H1 (cell line): ENCODE measurements at regions not wholly inside any gene's neighbourhood (a gene's known extent, or its start where the extent isn't known, plus 50 kb on each side); places are given as distances from the start of the nearest gene placed in this dataset.

ENCODE experiments used
- CTCF ChIA-PET: fragments of 300-600 bp; sonication (Branson Sonifier 250); formaldehyde crosslinking; loops from one replicate; lab custom pipeline; 2021; ENCODE audit not compliant: partially characterized antibody; lab: Charles Lee
- POLR2A ChIA-PET: fragments of 300-600 bp; sonication (Branson Sonifier 250); formaldehyde crosslinking; loops from one replicate; lab custom pipeline; 2021; ENCODE audit warnings: inconsistent platforms; ENCODE audit not compliant: partially characterized antibody; lab: Charles Lee
- DNase-seq, 2 experiments: peaks; one replicate each; pipeline versions ENCODE4 v3.0.0 to v3.0.0-alpha.2; 2010 to 2022; ENCODE audit warnings: low spot score in 2 of 2, low read depth in 1 of 2, mixed read lengths in 1 of 2
- FAIRE-seq: peaks from 2 replicates; lab custom pipeline; 2011; peaks lifted over from hg19 to GRCh38; lab: Jason Lieb, UNC
- H2AFZ ChIP-seq: 2 replicates; pipeline ENCODE4 v1.8.1; 2012; ENCODE audit warnings: low read length, inconsistent platforms
- H2AK5ac ChIP-seq: 2 replicates; pipeline ENCODE4 v1.6.1; 2013; ENCODE audit warnings: low read depth, low read length
- H2BK120ac ChIP-seq: replicated peaks from 2 replicates; pipeline ENCODE3; 2013; ENCODE audit warnings: low read depth, low read length, inconsistent platforms
- H2BK12ac ChIP-seq: 2 replicates; pipeline ENCODE4 v1.6.1; 2013; ENCODE audit warnings: low read depth, low read length
- H2BK15ac ChIP-seq: 2 replicates; pipeline ENCODE4 v1.6.1; 2013; ENCODE audit warnings: low read length
- H2BK20ac ChIP-seq: 2 replicates; pipeline ENCODE4 v1.6.1; 2013; ENCODE audit warnings: low read length
- H2BK5ac ChIP-seq: 2 replicates; pipeline ENCODE4 v1.6.1; 2013; ENCODE audit warnings: low read depth, low read length
- H3K14ac ChIP-seq: 2 replicates; pipeline ENCODE4 v1.6.1; 2013; ENCODE audit warnings: inconsistent platforms; ENCODE audit not compliant: insufficient read length
- H3K18ac ChIP-seq: 2 replicates; pipeline ENCODE4 v1.6.1; 2013; ENCODE audit warnings: low read length; ENCODE audit errors: extremely low read depth
- H3K23ac ChIP-seq: 2 replicates; pipeline ENCODE4 v1.6.1; 2013; ENCODE audit warnings: inconsistent platforms; ENCODE audit not compliant: insufficient read length
- H3K23me2 ChIP-seq: 2 replicates; pipeline ENCODE4 v1.6.1; 2013; ENCODE audit warnings: low read depth, low read length
- H3K27ac ChIP-seq: 2 replicates; pipeline ENCODE4 v1.6.1; 2011; ENCODE audit warnings: low read depth, low read length, inconsistent platforms
- H3K27me3 ChIP-seq, 4 experiments: replicated peaks in 1 of 4; 1 replicate in 1 of 4; 2 replicates in 3 of 4; pipeline versions ENCODE4 v1.6.1 to v1.8.1; 2011 to 2013; ENCODE audit warnings: low read length in 3 of 4, mild to moderate bottlenecking in 3 of 4, inconsistent platforms in 2 of 4, mixed read lengths in 2 of 4, moderate library complexity in 1 of 4; ENCODE audit not compliant: control insufficient read depth in 3 of 4, insufficient read depth in 3 of 4; ENCODE audit errors: extremely low read depth in 1 of 4
- H3K36me3 ChIP-seq, 4 experiments: 2 replicates each; pipeline versions ENCODE4 v1.6.1 to v1.8.1; 2011 to 2013; ENCODE audit warnings: mild to moderate bottlenecking in 4 of 4, low read length in 3 of 4, moderate library complexity in 2 of 4, control low read depth in 1 of 4, inconsistent platforms in 1 of 4; ENCODE audit not compliant: insufficient read depth in 4 of 4, control insufficient read depth in 2 of 4
- H3K4ac ChIP-seq: replicated peaks from 2 replicates; pipeline ENCODE3; 2013; ENCODE audit warnings: low read length, low read depth, mixed read lengths, inconsistent platforms; ENCODE audit not compliant: insufficient read length
- H3K4me1 ChIP-seq, 4 experiments: replicated peaks in 1 of 4; 1 replicate in 1 of 4; 2 replicates in 3 of 4; pipeline versions ENCODE4 v1.6.1 to v1.8.1; 2011 to 2013; ENCODE audit warnings: low read length in 3 of 4, inconsistent platforms in 2 of 4, mixed read lengths in 1 of 4; ENCODE audit not compliant: insufficient read depth in 4 of 4, control insufficient read depth in 3 of 4
- H3K4me2 ChIP-seq, 2 experiments: 2 replicates each; pipeline versions ENCODE4 v1.6.1 to v1.8.1; 2011 to 2013; ENCODE audit warnings: low read depth in 2 of 2, low read length in 2 of 2, control low read depth in 1 of 2, inconsistent platforms in 1 of 2, mild to moderate bottlenecking in 1 of 2; ENCODE audit not compliant: insufficient read depth in 1 of 2
- H3K4me3 ChIP-seq, 4 experiments: fragments of 200-600, 300-600 bp in 1 of 4; sonication (generic), shearing (Covaris generic), sonication (Bioruptor Twin) in 1 of 4; 2 replicates each; pipeline versions ENCODE4 v1.5.1 to v1.8.1; 2011 to 2016; ENCODE audit warnings: low read length in 4 of 4, low read depth in 3 of 4, control low read depth in 2 of 4, inconsistent platforms in 2 of 4, mild to moderate bottlenecking in 2 of 4, mixed read lengths in 1 of 4, moderate library complexity in 1 of 4; ENCODE audit not compliant: insufficient read depth in 2 of 4; ENCODE audit errors: extremely low read depth in 1 of 4
- H3K56ac ChIP-seq: replicated peaks from 2 replicates; pipeline ENCODE3; 2013; ENCODE audit warnings: low read depth, mild to moderate bottlenecking, mixed read lengths, low read length, inconsistent platforms; ENCODE audit not compliant: insufficient read length
- H3K79me1 ChIP-seq: 2 replicates; pipeline ENCODE4 v1.6.1; 2013; ENCODE audit warnings: low read depth, low read length, control low read depth
- H3K79me2 ChIP-seq, 2 experiments: 2 replicates each; pipeline versions ENCODE4 v1.6.1 to v1.8.1; 2012 to 2013; ENCODE audit warnings: low read length in 2 of 2, mild to moderate bottlenecking in 2 of 2, inconsistent platforms in 1 of 2; ENCODE audit not compliant: insufficient read depth in 2 of 2, control insufficient read depth in 1 of 2
- H3K9ac ChIP-seq, 4 experiments: replicated peaks in 1 of 4; 1 replicate in 1 of 4; 2 replicates in 3 of 4; pipeline versions ENCODE4 v1.6.1 to v1.8.1; 2011 to 2013; ENCODE audit warnings: low read depth in 3 of 4, low read length in 3 of 4, control low read depth in 2 of 4, mild to moderate bottlenecking in 2 of 4, moderate library complexity in 2 of 4, inconsistent platforms in 1 of 4; ENCODE audit errors: extremely low read depth in 1 of 4
- H3K9me3 ChIP-seq, 2 experiments: 2 replicates each; pipeline versions ENCODE4 v1.6.1 to v1.8.1; 2012 to 2013; ENCODE audit warnings: mild to moderate bottlenecking in 2 of 2, moderate library complexity in 2 of 2, control low read depth in 1 of 2, inconsistent platforms in 1 of 2, low read depth in 1 of 2, low read length in 1 of 2, mixed read lengths in 1 of 2; ENCODE audit not compliant: insufficient read depth in 2 of 2
- H4K20me1 ChIP-seq, 2 experiments: replicated peaks in 1 of 2; 2 replicates each; pipeline versions ENCODE3 to v1.8.1; 2011 to 2013; ENCODE audit warnings: inconsistent platforms in 2 of 2, low read length in 2 of 2, mild to moderate bottlenecking in 1 of 2; ENCODE audit not compliant: insufficient read depth in 2 of 2, control insufficient read depth in 1 of 2
- H4K5ac ChIP-seq: 2 replicates; pipeline ENCODE4 v1.6.1; 2013; ENCODE audit warnings: low read length, low read depth, mixed read lengths, inconsistent platforms; ENCODE audit not compliant: insufficient read length
- H4K8ac ChIP-seq: 2 replicates; pipeline ENCODE4 v1.8.0; 2013; ENCODE audit warnings: mild to moderate bottlenecking, moderate library complexity, low read length, inconsistent platforms; ENCODE audit not compliant: insufficient read depth; ENCODE audit errors: extremely low read depth
- H4K91ac ChIP-seq: replicated peaks from 2 replicates; pipeline ENCODE3; 2013; ENCODE audit warnings: low read length, mixed read lengths, inconsistent platforms; ENCODE audit not compliant: insufficient read length
- ATF2 ChIP-seq: IDR thresholded peaks from 2 replicates; pipeline ENCODE4 v1.6.1; 2012; ENCODE audit warnings: low read length, inconsistent platforms
- KDM5A ChIP-seq: fragments of 200-600 bp; IDR thresholded peaks from 2 replicates; pipeline ENCODE4 v1.7.1; 2012; ENCODE audit warnings: mild to moderate bottlenecking, low read length, inconsistent platforms, mixed read lengths
- SP1 ChIP-seq: IDR thresholded peaks from 2 replicates; pipeline ENCODE4 v1.6.1; 2011; ENCODE audit warnings: low read depth, low read length
- SRF ChIP-seq: IDR thresholded peaks from 2 replicates; pipeline ENCODE4 v1.6.1; 2011; ENCODE audit warnings: mild to moderate bottlenecking, low read depth, low read length, moderate library complexity
- TAF1 ChIP-seq: IDR thresholded peaks from 2 replicates; pipeline ENCODE4 v1.6.1; 2011; ENCODE audit warnings: mild to moderate bottlenecking, low read depth, low read length
- YY1 ChIP-seq: IDR thresholded peaks from 2 replicates; pipeline ENCODE4 v1.6.1; 2011; ENCODE audit warnings: low read depth, mild to moderate bottlenecking, low read length
- WGBS, 2 experiments: shearing (Covaris generic) in 1 of 2; methylation state at CpG; one replicate each; pipeline versions ENCODE4 v1.1.6 to v1.1.7; 2013 to 2015; ENCODE audit warnings: low lambda C conversion rate in 2 of 2, mixed read lengths in 2 of 2, inconsistent platforms in 1 of 2, low coverage in 1 of 2, missing lambda C conversion rate in 1 of 2; ENCODE audit not compliant: insufficient replicate concordance in 2 of 2, insufficient coverage in 1 of 2, insufficient read length in 1 of 2; ENCODE audit errors: extremely low coverage in 1 of 2, missing lambda C conversion rate in 1 of 2; 5-methylcytosine and 5-hydroxymethylcytosine counted together

GRCh38 chr12:87238466-87238865, 790.7 kb downstream of the C12orf50 start:
- 100% methylated on average over 1 of the region's 1 CpG; no CpG with 5 or more reads in 1 of the 2 experiments for WGBS, 2 experiments
- H3K27me3 ChIP-seq = no peaks in the 10 kb centered on the region
- no peak overlapping the region for H2BK120ac ChIP-seq
- H4K20me1 ChIP-seq = no peaks in the 10 kb centered on the region
- no peak overlapping the region for H2AFZ ChIP-seq
- no peak overlapping the region for H3K23ac ChIP-seq
- CTCF ChIA-PET = interaction anchor here (0.7 kb wide), 1 partner anchor 714 kb away, joined by 3 read pairs; no protein-coding TSS in a partner anchor
- H3K14ac ChIP-seq = no peak overlapping the region
- H3K79me2 ChIP-seq = no peaks in the 10 kb centered on the region
- no peak overlapping the region for H2BK12ac ChIP-seq
- no peak overlapping the region for H3K4me2 ChIP-seq
- no peak overlapping the region for H2BK5ac ChIP-seq
- H3K56ac ChIP-seq = no peak overlapping the region
- H2BK15ac ChIP-seq = no peak overlapping the region
- H3K9me3 ChIP-seq = no peaks in the 10 kb centered on the region
- H2AK5ac ChIP-seq = no peak overlapping the region
- no peak overlapping the region for H2BK20ac ChIP-seq
- no peak overlapping the region for H3K4me3 ChIP-seq
- POLR2A ChIA-PET = no interaction called here
- no peak overlapping the region for H3K27ac ChIP-seq
- H3K36me3 ChIP-seq = no peaks in the 10 kb centered on the region
- H4K8ac ChIP-seq = no peak overlapping the region
- no peak overlapping the region for H3K4ac ChIP-seq
- H4K5ac ChIP-seq = no peak overlapping the region
- FAIRE-seq (no peak), DNase-seq (no peak)
- no peak overlapping the region for H4K91ac ChIP-seq
- H3K23me2 ChIP-seq = no peaks in the 10 kb centered on the region
- H3K18ac ChIP-seq = no peak overlapping the region
- no peak overlapping the region for H3K9ac ChIP-seq
- H3K4me1 ChIP-seq = no peaks in the 10 kb centered on the region
- no peaks in the 10 kb centered on the region for H3K79me1 ChIP-seq
- no peak for TF ChIP-seq KDM5A
- no peak for TF ChIP-seq ATF2
- TF ChIP-seq SRF = no peak
- TF ChIP-seq YY1 = no peak
- TF ChIP-seq TAF1 = no peak
- TF ChIP-seq SP1 = no peak
